ENCODE measurements at regions not wholly inside any gene's neighbourhood (a gene's known extent, or its start where the extent isn't known, plus 50 kb on each side); places are given as distances from the start of the nearest gene placed in this dataset.
A peak's percentile ranks its signal among the peaks of the same experiment; 100 is the strongest.

- H3K27me3 ChIP-seq (ENCODE audit: control insufficient read depth, insufficient read depth, low read length) = no peaks in the 10 kb centered on the region
- no peak overlapping the region for H3K4me2 ChIP-seq (ENCODE audit: low read length)
- no peaks in the 10 kb centered on the region for H3K4me1 ChIP-seq (ENCODE audit: control insufficient read depth, insufficient read depth, low read length)
- H3K36me3 ChIP-seq (ENCODE audit: insufficient read depth, low read length) = no peaks in the 10 kb centered on the region
- H3K9me3 ChIP-seq (replicated peaks; ENCODE audit: low read length) = no peaks in the 10 kb centered on the region
- H3K4me3 ChIP-seq (ENCODE audit: low read length) = no peak overlapping the region
- no peak overlapping the region for H3K9ac ChIP-seq (ENCODE audit: low read depth, low read length)
Measured at GRCh38 chr4:130359542-130359941, 1263.6 kb downstream of the C4orf33 start.

GRCh38 chr4:130361616-130362015, 1265.7 kb downstream of the C4orf33 start:
- H3K36me3 ChIP-seq (ENCODE audit: insufficient read depth, low read length) = no peaks in the 10 kb centered on the region
- no peaks in the 10 kb centered on the region for H3K9me3 ChIP-seq (replicated peaks; ENCODE audit: low read length)
- H3K4me2 ChIP-seq (ENCODE audit: low read length) = no peak overlapping the region
- H3K27me3 ChIP-seq (ENCODE audit: control insufficient read depth, insufficient read depth, low read length) = no peaks in the 10 kb centered on the region
- H3K4me3 ChIP-seq (ENCODE audit: low read length) = no peak overlapping the region
- no peak overlapping the region for H3K9ac ChIP-seq (ENCODE audit: low read depth, low read length)
- no peaks in the 10 kb centered on the region for H3K4me1 ChIP-seq (ENCODE audit: control insufficient read depth, insufficient read depth, low read length)

GRCh38 chr4:130368668-130369067, 1272.7 kb downstream of the C4orf33 start:
- no peak overlapping the region for H3K4me2 ChIP-seq (ENCODE audit: low read length)
- no peaks in the 10 kb centered on the region for H3K4me1 ChIP-seq (ENCODE audit: control insufficient read depth, insufficient read depth, low read length)
- H3K4me3 ChIP-seq (ENCODE audit: low read length) = no peak overlapping the region
- no peaks in the 10 kb centered on the region for H3K36me3 ChIP-seq (ENCODE audit: insufficient read depth, low read length)
- H3K9ac ChIP-seq (ENCODE audit: low read depth, low read length) = no peak overlapping the region
- H3K27me3 ChIP-seq (ENCODE audit: control insufficient read depth, insufficient read depth, low read length) = no peaks in the 10 kb centered on the region
- H3K9me3 ChIP-seq (replicated peaks; ENCODE audit: low read length) = no peaks in the 10 kb centered on the region

- no peaks in the 10 kb centered on the region for H3K36me3 ChIP-seq (ENCODE audit: insufficient read depth, low read length)
- H3K9ac ChIP-seq (ENCODE audit: low read depth, low read length) = no peak overlapping the region
- H3K4me3 ChIP-seq (ENCODE audit: low read length) = no peak overlapping the region
- H3K4me1 ChIP-seq (ENCODE audit: control insufficient read depth, insufficient read depth, low read length) = peaks cover 39% of the 10 kb centered on the region
- no peaks in the 10 kb centered on the region for H3K9me3 ChIP-seq (replicated peaks; ENCODE audit: low read length)
- H3K4me2 ChIP-seq (ENCODE audit: low read length) = peak overlapping the region; percentile 12
- no peaks in the 10 kb centered on the region for H3K27me3 ChIP-seq (ENCODE audit: control insufficient read depth, insufficient read depth, low read length)
Measured at GRCh38 chr4:130393231-130393630, 1297.3 kb downstream of the C4orf33 start.

GRCh38 chr4:130393642-130394041, 1297.7 kb downstream of the C4orf33 start:
- H3K4me1 ChIP-seq (ENCODE audit: control insufficient read depth, insufficient read depth, low read length) = peaks cover 39% of the 10 kb centered on the region
- H3K27me3 ChIP-seq (ENCODE audit: control insufficient read depth, insufficient read depth, low read length) = no peaks in the 10 kb centered on the region
- H3K4me3 ChIP-seq (ENCODE audit: low read length) = peak overlapping the region; percentile 9
- H3K9me3 ChIP-seq (replicated peaks; ENCODE audit: low read length) = no peaks in the 10 kb centered on the region
- peak overlapping the region; percentile 12 for H3K4me2 ChIP-seq (ENCODE audit: low read length)
- H3K9ac ChIP-seq (ENCODE audit: low read depth, low read length) = no peak overlapping the region
- H3K36me3 ChIP-seq (ENCODE audit: insufficient read depth, low read length) = no peaks in the 10 kb centered on the region

GRCh38 chr4:130395871-130396270, 1299.9 kb downstream of the C4orf33 start:
- Histone ChIP-seq H3K4me1 (ENCODE audit: control insufficient read depth, insufficient read depth, low read length) (peaks cover 39% of the 10 kb centered on the region), H3K4me2 (ENCODE audit: low read length) (peak overlapping the region; percentile 57), H3K9me3 (replicated peaks; ENCODE audit: low read length) (no peaks in the 10 kb centered on the region), H3K27me3 (ENCODE audit: control insufficient read depth, insufficient read depth, low read length) (no peaks in the 10 kb centered on the region), H3K4me3 (ENCODE audit: low read length) (no peak overlapping the region), H3K36me3 (ENCODE audit: insufficient read depth, low read length) (no peaks in the 10 kb centered on the region), H3K9ac (ENCODE audit: low read depth, low read length) (peak overlapping the region; percentile 49)

- no peak overlapping the region for H3K4me3 ChIP-seq (ENCODE audit: low read length)
- no peaks in the 10 kb centered on the region for H3K4me1 ChIP-seq (ENCODE audit: control insufficient read depth, insufficient read depth, low read length)
- no peaks in the 10 kb centered on the region for H3K36me3 ChIP-seq (ENCODE audit: insufficient read depth, low read length)
- no peak overlapping the region for H3K9ac ChIP-seq (ENCODE audit: low read depth, low read length)
- no peaks in the 10 kb centered on the region for H3K9me3 ChIP-seq (replicated peaks; ENCODE audit: low read length)
- no peaks in the 10 kb centered on the region for H3K27me3 ChIP-seq (ENCODE audit: control insufficient read depth, insufficient read depth, low read length)
- no peak overlapping the region for H3K4me2 ChIP-seq (ENCODE audit: low read length)
Measured at GRCh38 chr4:130403221-130403620, 1307.3 kb downstream of the C4orf33 start.

GRCh38 chr4:130416228-130416627, 1320.3 kb downstream of the C4orf33 start:
- Histone ChIP-seq H3K36me3 (ENCODE audit: insufficient read depth, low read length) (no peaks in the 10 kb centered on the region), H3K4me1 (ENCODE audit: control insufficient read depth, insufficient read depth, low read length) (no peaks in the 10 kb centered on the region), H3K4me2 (ENCODE audit: low read length) (no peak overlapping the region), H3K27me3 (ENCODE audit: control insufficient read depth, insufficient read depth, low read length) (no peaks in the 10 kb centered on the region), H3K4me3 (ENCODE audit: low read length) (no peak overlapping the region), H3K9me3 (replicated peaks; ENCODE audit: low read length) (no peaks in the 10 kb centered on the region), H3K9ac (ENCODE audit: low read depth, low read length) (no peak overlapping the region)

GRCh38 chr4:130419211-130419975, 1323.4 kb downstream of the C4orf33 start:
- H3K36me3 ChIP-seq (ENCODE audit: insufficient read depth, low read length) = no peaks in the 10 kb centered on the region
- no peak overlapping the region for H3K4me2 ChIP-seq (ENCODE audit: low read length)
- no peak overlapping the region for H3K4me3 ChIP-seq (ENCODE audit: low read length)
- no peaks in the 10 kb centered on the region for H3K4me1 ChIP-seq (ENCODE audit: control insufficient read depth, insufficient read depth, low read length)
- H3K9me3 ChIP-seq (replicated peaks; ENCODE audit: low read length) = no peaks in the 10 kb centered on the region
- H3K27me3 ChIP-seq (ENCODE audit: control insufficient read depth, insufficient read depth, low read length) = no peaks in the 10 kb centered on the region
- H3K9ac ChIP-seq (ENCODE audit: low read depth, low read length) = no peak overlapping the region

- no peak overlapping the region for H3K4me2 ChIP-seq (ENCODE audit: low read length)
- no peaks in the 10 kb centered on the region for H3K4me1 ChIP-seq (ENCODE audit: control insufficient read depth, insufficient read depth, low read length)
- no peak overlapping the region for H3K4me3 ChIP-seq (ENCODE audit: low read length)
- no peaks in the 10 kb centered on the region for H3K27me3 ChIP-seq (ENCODE audit: control insufficient read depth, insufficient read depth, low read length)
- no peak overlapping the region for H3K9ac ChIP-seq (ENCODE audit: low read depth, low read length)
- H3K9me3 ChIP-seq (replicated peaks; ENCODE audit: low read length) = no peaks in the 10 kb centered on the region
- no peaks in the 10 kb centered on the region for H3K36me3 ChIP-seq (ENCODE audit: insufficient read depth, low read length)
Measured at GRCh38 chr4:130422261-130422660, 1326.3 kb downstream of the C4orf33 start.

GRCh38 chr4:130424211-130424610, 1328.3 kb downstream of the C4orf33 start:
- H3K9me3 ChIP-seq (replicated peaks; ENCODE audit: low read length) = no peaks in the 10 kb centered on the region

GRCh38 chr4:130432289-130432688, 1336.3 kb downstream of the C4orf33 start:
- Histone ChIP-seq H3K4me3 (ENCODE audit: low read length) (no peak overlapping the region), H3K9ac (ENCODE audit: low read depth, low read length) (no peak overlapping the region), H3K4me1 (ENCODE audit: control insufficient read depth, insufficient read depth, low read length) (no peaks in the 10 kb centered on the region), H3K36me3 (ENCODE audit: insufficient read depth, low read length) (no peaks in the 10 kb centered on the region), H3K27me3 (ENCODE audit: control insufficient read depth, insufficient read depth, low read length) (no peaks in the 10 kb centered on the region), H3K4me2 (ENCODE audit: low read length) (no peak overlapping the region), H3K9me3 (replicated peaks; ENCODE audit: low read length) (no peaks in the 10 kb centered on the region)

More at GRCh38 chr4:130424211-130424610, 1328.3 kb downstream of the C4orf33 start:
- Histone ChIP-seq H3K4me3 (ENCODE audit: low read length) (no peak overlapping the region), H3K9ac (ENCODE audit: low read depth, low read length) (no peak overlapping the region), H3K4me2 (ENCODE audit: low read length) (no peak overlapping the region), H3K4me1 (ENCODE audit: control insufficient read depth, insufficient read depth, low read length) (no peaks in the 10 kb centered on the region), H3K27me3 (ENCODE audit: control insufficient read depth, insufficient read depth, low read length) (no peaks in the 10 kb centered on the region), H3K36me3 (ENCODE audit: insufficient read depth, low read length) (no peaks in the 10 kb centered on the region)
